Peyer's patch (tissue), 4 donors: ENCODE measurements at regions not wholly inside any gene's neighbourhood (a gene's known extent, or its start where the extent isn't known, plus 50 kb on each side); places are given as distances from the start of the nearest gene placed in this dataset.

ENCODE experiments used
- CTCF ChIP-seq, 6 experiments: fragments of 450-650 bp in 4 of 6; fragments of 200-600 bp in 2 of 6; sonication (generic) in 1 of 6; IDR thresholded peaks; one replicate each; pipeline ENCODE4 v1.5.1; 2017 to 2019; ENCODE audit warnings: antibody characterized with exemption in 6 of 6, mild to moderate bottlenecking in 3 of 6, moderate library complexity in 1 of 6
- POLR2A ChIP-seq, 2 donors: fragments of 450-650 bp; IDR thresholded peaks; one replicate each; pipeline ENCODE4 v1.5.1; 2017; ENCODE audit warnings: antibody characterized with exemption in 2 of 2, mild to moderate bottlenecking in 2 of 2, moderate library complexity in 2 of 2

- TF ChIP-seq POLR2A (IDR thresholded peaks at IDR 0.05) (no peak), CTCF (IDR thresholded peaks at IDR 0.05) (no peak)
These were observed 142.8 kb downstream of the NECTIN1 start for GRCh38 chr11:119586181-119586580.
